GM12864 (cell line): ENCODE measurements at regions not wholly inside any gene's neighbourhood (a gene's known extent, or its start where the extent isn't known, plus 50 kb on each side); places are given as distances from the start of the nearest gene placed in this dataset.

Experiments
- DNase-seq: peaks from one replicate; pipeline ENCODE4 v3.0.0-alpha.2; 2011; ENCODE audit warnings: low read depth
- H3K4me3 ChIP-seq: 2 replicates; pipeline ENCODE4 v1.5.1; 2011; ENCODE audit warnings: mild to moderate bottlenecking, low read depth, low read length, control low read depth
- TF ChIP-seq, protein P1 (sequence below): IDR thresholded peaks from 2 replicates; pipeline ENCODE4 v1.5.1; 2011; ENCODE audit warnings: low read depth, mild to moderate bottlenecking, moderate library complexity, low read length, control low read depth, inconsistent platforms; ENCODE audit errors: missing control alignments

DNA sequence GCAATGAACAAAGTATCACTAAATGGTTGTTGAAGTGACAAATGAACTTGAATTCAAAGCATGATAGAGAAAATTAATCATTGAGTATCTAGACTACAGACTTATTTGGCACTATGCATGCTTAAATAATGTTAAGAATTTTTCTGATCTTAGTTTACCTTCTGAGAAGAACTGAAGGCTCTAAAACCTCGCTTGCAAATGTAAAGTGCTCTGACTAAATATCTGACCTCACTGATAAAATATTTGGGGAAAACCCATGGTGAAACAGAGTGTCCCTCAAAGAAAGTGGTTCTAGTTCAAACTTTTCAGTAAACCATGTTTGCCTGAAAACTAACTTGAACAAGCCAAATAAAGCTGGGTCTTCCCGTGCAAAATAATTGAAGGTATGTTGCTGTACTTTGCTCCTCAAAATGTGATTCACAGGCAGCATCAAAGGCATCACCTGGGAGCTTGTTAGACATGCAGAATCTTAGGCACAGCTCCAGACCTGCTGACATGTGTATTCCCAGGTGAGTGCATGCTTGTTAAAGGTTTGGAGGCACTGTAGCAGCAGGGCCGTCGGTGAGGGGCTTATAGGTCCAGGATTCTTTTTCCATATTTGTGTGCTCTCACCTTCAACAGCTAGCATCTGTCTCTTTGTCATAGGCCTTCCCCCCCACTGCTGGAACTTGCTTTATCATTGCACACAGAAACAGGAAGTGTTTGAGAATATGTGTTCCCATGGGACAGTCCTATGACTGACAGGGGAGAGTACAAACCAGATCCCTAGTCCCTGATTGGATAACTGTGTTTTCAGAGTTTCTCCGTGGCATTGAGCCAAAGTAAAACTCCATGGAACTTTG is 524.2 kb upstream of the LMCD1 start:
- TF ChIP-seq, protein P1, sequence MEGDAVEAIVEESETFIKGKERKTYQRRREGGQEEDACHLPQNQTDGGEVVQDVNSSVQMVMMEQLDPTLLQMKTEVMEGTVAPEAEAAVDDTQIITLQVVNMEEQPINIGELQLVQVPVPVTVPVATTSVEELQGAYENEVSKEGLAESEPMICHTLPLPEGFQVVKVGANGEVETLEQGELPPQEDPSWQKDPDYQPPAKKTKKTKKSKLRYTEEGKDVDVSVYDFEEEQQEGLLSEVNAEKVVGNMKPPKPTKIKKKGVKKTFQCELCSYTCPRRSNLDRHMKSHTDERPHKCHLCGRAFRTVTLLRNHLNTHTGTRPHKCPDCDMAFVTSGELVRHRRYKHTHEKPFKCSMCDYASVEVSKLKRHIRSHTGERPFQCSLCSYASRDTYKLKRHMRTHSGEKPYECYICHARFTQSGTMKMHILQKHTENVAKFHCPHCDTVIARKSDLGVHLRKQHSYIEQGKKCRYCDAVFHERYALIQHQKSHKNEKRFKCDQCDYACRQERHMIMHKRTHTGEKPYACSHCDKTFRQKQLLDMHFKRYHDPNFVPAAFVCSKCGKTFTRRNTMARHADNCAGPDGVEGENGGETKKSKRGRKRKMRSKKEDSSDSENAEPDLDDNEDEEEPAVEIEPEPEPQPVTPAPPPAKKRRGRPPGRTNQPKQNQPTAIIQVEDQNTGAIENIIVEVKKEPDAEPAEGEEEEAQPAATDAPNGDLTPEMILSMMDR, result no peak
- no peak for DNase-seq
- no peak overlapping the region for H3K4me3 ChIP-seq

DNA sequence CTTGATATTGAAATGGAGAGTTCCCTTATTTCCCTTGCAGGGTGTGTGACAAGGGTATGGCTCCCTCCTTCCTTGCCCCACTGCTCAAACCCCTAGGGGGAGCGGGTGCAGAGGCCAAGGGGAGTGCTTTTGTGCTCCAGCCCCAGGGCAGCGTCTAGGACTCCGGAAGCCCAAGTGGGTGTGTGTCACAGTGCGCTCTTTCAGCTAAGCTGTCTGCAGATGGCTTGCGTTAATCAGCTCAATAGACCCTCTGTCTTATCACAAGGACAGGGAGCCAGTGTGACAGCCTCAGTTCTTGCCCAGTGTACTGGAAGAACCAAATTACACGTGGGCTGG is 523.6 kb upstream of the LMCD1 start:
- no peak overlapping the region for H3K4me3 ChIP-seq
- TF ChIP-seq, protein P1, result no peak
- DNase-seq, result no peak

DNA sequence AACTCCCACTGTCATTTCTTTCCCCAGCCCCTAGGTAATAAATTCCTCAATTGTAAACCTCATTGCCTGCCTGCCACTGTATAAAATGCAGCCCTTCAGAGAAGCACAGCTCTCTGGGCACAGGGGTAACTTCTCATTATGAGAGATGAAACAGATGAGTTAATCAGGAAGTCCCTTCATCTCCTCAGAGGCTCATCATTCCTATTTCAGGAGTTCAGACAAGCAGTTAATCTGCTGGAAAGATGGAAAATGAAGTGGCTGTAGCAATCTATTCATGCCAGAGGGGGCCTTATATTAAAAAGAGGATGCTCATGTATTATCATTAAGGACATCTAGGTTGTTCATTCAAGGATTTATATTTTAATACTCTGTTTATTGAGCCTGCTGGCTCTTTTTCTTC is 519.5 kb upstream of the LMCD1 start:
- no peak for DNase-seq
- TF ChIP-seq, protein P1, result no peak
- H3K4me3 ChIP-seq, result no peak overlapping the region

DNA sequence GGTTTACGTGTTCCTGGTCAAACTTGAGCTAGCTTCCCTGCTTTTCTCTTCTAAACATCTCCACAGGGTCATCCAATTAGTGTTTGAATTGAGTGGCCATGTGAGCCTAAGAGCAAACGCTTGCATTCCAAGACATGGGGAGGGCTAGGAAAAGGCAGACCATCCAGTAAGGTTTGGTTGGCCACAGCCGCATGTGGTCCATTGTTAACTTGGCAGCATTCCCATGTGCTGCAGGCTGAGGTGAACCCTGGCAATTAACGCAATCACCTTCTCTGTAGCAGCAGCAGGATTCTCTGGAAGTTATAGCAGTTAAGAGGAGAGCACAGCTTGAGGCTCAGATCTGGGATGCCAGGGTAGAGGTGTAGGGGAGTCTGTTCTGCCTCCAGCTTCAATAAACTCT is 502.2 kb upstream of the LMCD1 start:
- no peak overlapping the region for H3K4me3 ChIP-seq
- TF ChIP-seq, protein P1, result no peak
- no peak for DNase-seq

DNA sequence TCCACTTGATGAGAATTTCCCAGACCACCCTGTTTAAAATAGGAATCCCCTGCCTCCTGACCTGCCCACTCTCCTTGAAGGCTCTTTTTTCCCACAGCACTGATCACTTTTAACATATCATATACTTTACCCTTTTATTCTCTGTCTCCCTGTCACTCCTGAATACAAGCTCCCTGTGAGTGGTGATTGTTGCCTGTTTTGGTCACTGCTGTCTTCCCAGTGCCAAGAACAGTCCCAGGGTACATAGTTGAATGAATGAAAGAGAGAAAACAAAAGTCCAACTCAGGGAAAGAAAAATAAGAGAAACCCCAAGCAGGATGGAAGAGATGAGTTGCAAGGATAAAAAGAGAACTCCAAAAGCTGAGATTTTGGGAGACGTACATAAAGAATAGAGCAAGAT is 500.3 kb upstream of the LMCD1 start:
- no peak overlapping the region for H3K4me3 ChIP-seq
- TF ChIP-seq, protein P1, result no peak
- no peak for DNase-seq

DNA sequence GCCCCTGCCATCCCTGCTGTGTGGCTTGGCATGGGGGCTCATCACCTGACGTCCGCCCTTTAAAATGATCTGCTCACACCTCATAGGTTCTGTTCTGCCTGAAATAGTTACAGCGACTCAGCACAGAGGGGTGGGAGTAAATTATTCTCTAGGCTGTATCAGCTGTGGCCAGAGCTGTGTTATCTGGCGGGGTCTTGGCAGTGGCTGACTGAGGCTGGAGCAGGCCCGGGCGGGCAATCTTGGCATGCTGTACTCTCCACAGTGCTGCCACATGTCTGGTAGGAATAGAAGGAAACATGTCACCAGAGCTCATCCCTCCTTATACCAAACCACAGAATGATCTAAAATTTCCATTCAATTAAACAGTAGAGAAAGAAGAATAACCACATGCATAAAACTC is 499.9 kb upstream of the LMCD1 start:
- TF ChIP-seq, protein P1, result no peak
- H3K4me3 ChIP-seq, result no peak overlapping the region
- no peak for DNase-seq

DNA sequence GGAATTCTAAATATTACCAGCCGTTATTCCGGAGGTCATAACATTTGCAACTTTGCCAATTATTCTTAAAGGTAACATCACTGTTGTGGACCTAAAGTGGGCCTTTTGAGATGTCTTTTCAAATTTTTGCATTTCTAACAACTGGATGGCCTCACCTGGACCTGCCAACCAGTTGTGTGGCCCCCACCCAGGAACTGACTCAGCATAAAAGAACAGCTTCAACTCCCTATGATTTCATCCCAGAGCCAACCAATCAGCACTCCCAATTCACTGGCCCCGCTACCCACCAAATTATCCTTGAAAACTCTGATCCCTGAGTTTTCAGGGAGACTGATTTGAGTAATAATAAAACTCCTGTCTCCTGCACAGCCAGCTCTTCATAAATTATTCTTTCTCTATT is 489.7 kb upstream of the LMCD1 start:
- DNase-seq, result no peak
- H3K4me3 ChIP-seq, result no peak overlapping the region
- TF ChIP-seq, protein P1, result no peak
